Heart left ventricle (tissue), 13 donors: ENCODE measurements at regions not wholly inside any gene's neighbourhood (a gene's known extent, or its start where the extent isn't known, plus 50 kb on each side); places are given as distances from the start of the nearest gene placed in this dataset.

Experiments
- POLR2A ChIP-seq, 2 donors: fragments of 450-650 bp; IDR thresholded peaks; one replicate each; pipeline ENCODE4 v1.6.1; 2017; ENCODE audit warnings: antibody characterized with exemption in 2 of 2, mild to moderate bottlenecking in 2 of 2, moderate library complexity in 2 of 2
- TF ChIP-seq, protein P1 (sequence below), 12 donors: fragments of 200-600 bp; sonication (generic) in 4 of 12; IDR thresholded peaks; one replicate each; pipeline versions ENCODE4 v1.5.0 to v1.8.0; 2018 to 2022; ENCODE audit warnings: antibody characterized with exemption in 12 of 12, mild to moderate bottlenecking in 5 of 12
- donor health status: ischemic (EF 13 %, LVEDD 7.1; RV severe dilation, severe dysfunction).
- donor health status: DM: no; HTN: yes; CAD: no.
- donor health status: DM: no; HTN: no; CAD: no.
- donor health status: ischemic (EF 25% LVEDD 6.9; RV normal size, moderate dysfunction).
- donor health status: ischemic (EF 25% LVEDD 5.7; RV mildly dilated, moderate dysfunction).
- donor health status: ischemic (EF 35%, LVEDD 5.7; RV mildly dilated, moderate dysfunction).
- donor health status: nonischemic (EF 11% LVEDD 7.7; RV severe dilation, severe dysfunction).
- donor health status: DM: yes; HTN: yes; CAD: no.
- donor health status: PGD.
- donor health status: ischemic (EF 29% LVEDD 5.4; RV normal size, mild dysfunction).
- donor health status: nonischemic (EF 23%, LVEDD 6.1; RV moderate dilation, normal function).

DNA sequence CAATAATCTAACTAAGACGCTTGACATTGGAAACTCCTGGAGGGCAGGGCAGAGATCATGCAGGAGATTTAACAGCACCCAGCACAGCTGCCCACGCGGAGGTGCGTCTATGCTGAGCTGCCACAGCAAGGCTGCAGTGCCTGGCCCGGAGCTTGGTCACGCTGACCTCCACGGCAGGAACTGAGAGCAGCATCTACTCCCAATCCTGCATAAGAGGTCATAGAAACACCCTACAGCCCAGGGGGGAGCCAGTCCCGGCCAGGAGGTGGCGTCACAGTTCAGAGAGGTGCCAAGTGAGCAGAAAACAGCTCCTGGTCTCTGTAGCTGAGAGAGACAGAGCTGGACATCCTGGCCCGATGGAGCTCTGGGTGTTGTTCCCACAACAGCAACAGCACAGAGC is 121.1 kb upstream of the TMEM45B start:
- TF ChIP-seq POLR2A (IDR thresholded peaks at IDR 0.05): no peak
- TF ChIP-seq, protein P1, sequence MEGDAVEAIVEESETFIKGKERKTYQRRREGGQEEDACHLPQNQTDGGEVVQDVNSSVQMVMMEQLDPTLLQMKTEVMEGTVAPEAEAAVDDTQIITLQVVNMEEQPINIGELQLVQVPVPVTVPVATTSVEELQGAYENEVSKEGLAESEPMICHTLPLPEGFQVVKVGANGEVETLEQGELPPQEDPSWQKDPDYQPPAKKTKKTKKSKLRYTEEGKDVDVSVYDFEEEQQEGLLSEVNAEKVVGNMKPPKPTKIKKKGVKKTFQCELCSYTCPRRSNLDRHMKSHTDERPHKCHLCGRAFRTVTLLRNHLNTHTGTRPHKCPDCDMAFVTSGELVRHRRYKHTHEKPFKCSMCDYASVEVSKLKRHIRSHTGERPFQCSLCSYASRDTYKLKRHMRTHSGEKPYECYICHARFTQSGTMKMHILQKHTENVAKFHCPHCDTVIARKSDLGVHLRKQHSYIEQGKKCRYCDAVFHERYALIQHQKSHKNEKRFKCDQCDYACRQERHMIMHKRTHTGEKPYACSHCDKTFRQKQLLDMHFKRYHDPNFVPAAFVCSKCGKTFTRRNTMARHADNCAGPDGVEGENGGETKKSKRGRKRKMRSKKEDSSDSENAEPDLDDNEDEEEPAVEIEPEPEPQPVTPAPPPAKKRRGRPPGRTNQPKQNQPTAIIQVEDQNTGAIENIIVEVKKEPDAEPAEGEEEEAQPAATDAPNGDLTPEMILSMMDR (IDR thresholded peaks at IDR 0.05): no peak
